ENCODE measurements at regions not wholly inside any gene's neighbourhood (a gene's known extent, or its start where the extent isn't known, plus 50 kb on each side); places are given as distances from the start of the nearest gene placed in this dataset.
"Not testable (repeated sequence)": the region's sequence is repeated elsewhere in the genome, so short reads cannot be mapped to it uniquely, and the experiment has no call there.

DNA sequence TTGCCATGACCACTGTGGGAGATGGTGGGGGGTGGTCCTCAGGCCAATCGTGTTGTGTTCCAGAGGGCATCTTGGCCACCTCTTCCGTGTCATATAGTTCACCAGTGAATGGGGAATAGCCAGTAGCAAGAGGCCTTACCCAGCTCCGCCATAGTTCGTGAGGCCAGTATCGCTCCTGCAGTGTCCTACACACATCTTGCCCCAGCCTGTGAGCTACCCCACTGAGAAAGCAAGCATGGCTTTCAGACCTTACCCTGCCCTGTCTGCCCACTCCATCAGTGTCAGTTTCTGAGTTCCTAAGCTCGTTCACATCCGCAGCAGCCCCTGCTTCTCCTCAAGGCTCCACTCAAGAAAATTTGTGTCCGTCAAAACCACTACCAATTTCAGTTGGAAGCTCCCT lies 586.0 kb upstream of the PABPC5 start:
- H3K4me2 ChIP-seq; H3K9me2 ChIP-seq (ENCODE audit: insufficient read depth); H4K20me1 ChIP-seq (replicated peaks; ENCODE audit: insufficient read depth); H2AFZ ChIP-seq; H3K4me3 ChIP-seq; H3K9me3 Mint-ChIP-seq; H3K4me1 ChIP-seq (ENCODE audit: insufficient read depth); H3K27ac Mint-ChIP-seq; H3K79me2 ChIP-seq (replicated peaks; ENCODE audit: insufficient read depth); ATAC-seq; H3K36me3 ChIP-seq (ENCODE audit: insufficient read depth); H3K4me3 Mint-ChIP-seq; H3F3A ChIP-seq (replicated peaks; ENCODE audit: low read depth); H3K27me3 ChIP-seq (ENCODE audit: insufficient read depth); H3K36me3 Mint-ChIP-seq (ENCODE audit: low read depth); DNase-seq (ENCODE audit: low spot score); H3K27me3 Mint-ChIP-seq (ENCODE audit: insufficient read depth, low read depth, poor library complexity); H3K27ac ChIP-seq (ENCODE audit: low read depth); H3K4me1 Mint-ChIP-seq: not testable (repeated sequence)

DNA sequence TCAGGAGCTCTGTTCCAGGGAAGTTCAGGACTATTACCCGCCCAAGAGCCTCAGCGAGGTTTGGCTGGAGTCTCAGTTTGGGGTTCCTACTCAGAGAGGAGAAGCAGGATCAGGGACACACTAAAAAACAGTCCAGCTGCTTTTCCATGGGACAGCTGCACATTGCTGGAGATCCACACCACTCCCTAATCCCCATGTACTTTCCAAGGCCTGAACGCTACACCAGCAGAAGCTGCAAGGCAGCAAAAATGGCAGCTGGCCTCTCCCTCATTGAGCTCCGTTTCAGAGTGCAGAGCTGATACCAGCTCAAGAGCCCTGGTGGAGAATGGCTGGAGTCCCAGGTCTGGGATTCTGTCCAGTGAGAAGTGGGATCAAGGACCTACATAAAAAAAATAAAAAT lies 551.2 kb upstream of the PABPC5 start:
- Mint-ChIP-seq H3K4me3 (no peak overlapping the region), H3K36me3 (ENCODE audit: low read depth) (peaks cover 3% of the 10 kb centered on the region; the same call in 1 of the 3 replicates), H3K27ac (no peak overlapping the region), H3K9me3 (peaks cover 7% of the 10 kb centered on the region), H3K27me3 (ENCODE audit: insufficient read depth, low read depth, poor library complexity) (no peaks in the 10 kb centered on the region), H3K4me1 (no peaks in the 10 kb centered on the region)
- Histone ChIP-seq H3K4me3 (no peak overlapping the region), H3K27me3 (ENCODE audit: insufficient read depth) (no peaks in the 10 kb centered on the region), H4K20me1 (replicated peaks; ENCODE audit: insufficient read depth) (no peaks in the 10 kb centered on the region), H3K36me3 (ENCODE audit: insufficient read depth) (no peaks in the 10 kb centered on the region), H2AFZ (no peak overlapping the region), H3K9me2 (ENCODE audit: insufficient read depth) (no peaks in the 10 kb centered on the region), H3F3A (replicated peaks; ENCODE audit: low read depth) (no peaks in the 10 kb centered on the region), H3K4me2 (no peak overlapping the region), H3K4me1 (ENCODE audit: insufficient read depth) (no peaks in the 10 kb centered on the region), H3K79me2 (replicated peaks; ENCODE audit: insufficient read depth) (no peaks in the 10 kb centered on the region), H3K27ac (ENCODE audit: low read depth) (no peak overlapping the region)
- ATAC-seq (no peak), DNase-seq (ENCODE audit: low spot score) (no peak)
- TF ChIP-seq, protein P1, sequence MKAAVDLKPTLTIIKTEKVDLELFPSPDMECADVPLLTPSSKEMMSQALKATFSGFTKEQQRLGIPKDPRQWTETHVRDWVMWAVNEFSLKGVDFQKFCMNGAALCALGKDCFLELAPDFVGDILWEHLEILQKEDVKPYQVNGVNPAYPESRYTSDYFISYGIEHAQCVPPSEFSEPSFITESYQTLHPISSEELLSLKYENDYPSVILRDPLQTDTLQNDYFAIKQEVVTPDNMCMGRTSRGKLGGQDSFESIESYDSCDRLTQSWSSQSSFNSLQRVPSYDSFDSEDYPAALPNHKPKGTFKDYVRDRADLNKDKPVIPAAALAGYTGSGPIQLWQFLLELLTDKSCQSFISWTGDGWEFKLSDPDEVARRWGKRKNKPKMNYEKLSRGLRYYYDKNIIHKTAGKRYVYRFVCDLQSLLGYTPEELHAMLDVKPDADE (IDR thresholded peaks at IDR 0.05), result no peak
- no peak for TF ChIP-seq POLR2AphosphoS5 (IDR thresholded peaks at IDR 0.05; ENCODE audit: low read depth)
- no peak for TF ChIP-seq JUNB (IDR thresholded peaks at IDR 0.05; ENCODE audit: unreplicated experiment)
- TF ChIP-seq EZH2phosphoT487 (IDR thresholded peaks at IDR 0.05; ENCODE audit: unreplicated experiment), result no peak
- TF ChIP-seq, protein P2, sequence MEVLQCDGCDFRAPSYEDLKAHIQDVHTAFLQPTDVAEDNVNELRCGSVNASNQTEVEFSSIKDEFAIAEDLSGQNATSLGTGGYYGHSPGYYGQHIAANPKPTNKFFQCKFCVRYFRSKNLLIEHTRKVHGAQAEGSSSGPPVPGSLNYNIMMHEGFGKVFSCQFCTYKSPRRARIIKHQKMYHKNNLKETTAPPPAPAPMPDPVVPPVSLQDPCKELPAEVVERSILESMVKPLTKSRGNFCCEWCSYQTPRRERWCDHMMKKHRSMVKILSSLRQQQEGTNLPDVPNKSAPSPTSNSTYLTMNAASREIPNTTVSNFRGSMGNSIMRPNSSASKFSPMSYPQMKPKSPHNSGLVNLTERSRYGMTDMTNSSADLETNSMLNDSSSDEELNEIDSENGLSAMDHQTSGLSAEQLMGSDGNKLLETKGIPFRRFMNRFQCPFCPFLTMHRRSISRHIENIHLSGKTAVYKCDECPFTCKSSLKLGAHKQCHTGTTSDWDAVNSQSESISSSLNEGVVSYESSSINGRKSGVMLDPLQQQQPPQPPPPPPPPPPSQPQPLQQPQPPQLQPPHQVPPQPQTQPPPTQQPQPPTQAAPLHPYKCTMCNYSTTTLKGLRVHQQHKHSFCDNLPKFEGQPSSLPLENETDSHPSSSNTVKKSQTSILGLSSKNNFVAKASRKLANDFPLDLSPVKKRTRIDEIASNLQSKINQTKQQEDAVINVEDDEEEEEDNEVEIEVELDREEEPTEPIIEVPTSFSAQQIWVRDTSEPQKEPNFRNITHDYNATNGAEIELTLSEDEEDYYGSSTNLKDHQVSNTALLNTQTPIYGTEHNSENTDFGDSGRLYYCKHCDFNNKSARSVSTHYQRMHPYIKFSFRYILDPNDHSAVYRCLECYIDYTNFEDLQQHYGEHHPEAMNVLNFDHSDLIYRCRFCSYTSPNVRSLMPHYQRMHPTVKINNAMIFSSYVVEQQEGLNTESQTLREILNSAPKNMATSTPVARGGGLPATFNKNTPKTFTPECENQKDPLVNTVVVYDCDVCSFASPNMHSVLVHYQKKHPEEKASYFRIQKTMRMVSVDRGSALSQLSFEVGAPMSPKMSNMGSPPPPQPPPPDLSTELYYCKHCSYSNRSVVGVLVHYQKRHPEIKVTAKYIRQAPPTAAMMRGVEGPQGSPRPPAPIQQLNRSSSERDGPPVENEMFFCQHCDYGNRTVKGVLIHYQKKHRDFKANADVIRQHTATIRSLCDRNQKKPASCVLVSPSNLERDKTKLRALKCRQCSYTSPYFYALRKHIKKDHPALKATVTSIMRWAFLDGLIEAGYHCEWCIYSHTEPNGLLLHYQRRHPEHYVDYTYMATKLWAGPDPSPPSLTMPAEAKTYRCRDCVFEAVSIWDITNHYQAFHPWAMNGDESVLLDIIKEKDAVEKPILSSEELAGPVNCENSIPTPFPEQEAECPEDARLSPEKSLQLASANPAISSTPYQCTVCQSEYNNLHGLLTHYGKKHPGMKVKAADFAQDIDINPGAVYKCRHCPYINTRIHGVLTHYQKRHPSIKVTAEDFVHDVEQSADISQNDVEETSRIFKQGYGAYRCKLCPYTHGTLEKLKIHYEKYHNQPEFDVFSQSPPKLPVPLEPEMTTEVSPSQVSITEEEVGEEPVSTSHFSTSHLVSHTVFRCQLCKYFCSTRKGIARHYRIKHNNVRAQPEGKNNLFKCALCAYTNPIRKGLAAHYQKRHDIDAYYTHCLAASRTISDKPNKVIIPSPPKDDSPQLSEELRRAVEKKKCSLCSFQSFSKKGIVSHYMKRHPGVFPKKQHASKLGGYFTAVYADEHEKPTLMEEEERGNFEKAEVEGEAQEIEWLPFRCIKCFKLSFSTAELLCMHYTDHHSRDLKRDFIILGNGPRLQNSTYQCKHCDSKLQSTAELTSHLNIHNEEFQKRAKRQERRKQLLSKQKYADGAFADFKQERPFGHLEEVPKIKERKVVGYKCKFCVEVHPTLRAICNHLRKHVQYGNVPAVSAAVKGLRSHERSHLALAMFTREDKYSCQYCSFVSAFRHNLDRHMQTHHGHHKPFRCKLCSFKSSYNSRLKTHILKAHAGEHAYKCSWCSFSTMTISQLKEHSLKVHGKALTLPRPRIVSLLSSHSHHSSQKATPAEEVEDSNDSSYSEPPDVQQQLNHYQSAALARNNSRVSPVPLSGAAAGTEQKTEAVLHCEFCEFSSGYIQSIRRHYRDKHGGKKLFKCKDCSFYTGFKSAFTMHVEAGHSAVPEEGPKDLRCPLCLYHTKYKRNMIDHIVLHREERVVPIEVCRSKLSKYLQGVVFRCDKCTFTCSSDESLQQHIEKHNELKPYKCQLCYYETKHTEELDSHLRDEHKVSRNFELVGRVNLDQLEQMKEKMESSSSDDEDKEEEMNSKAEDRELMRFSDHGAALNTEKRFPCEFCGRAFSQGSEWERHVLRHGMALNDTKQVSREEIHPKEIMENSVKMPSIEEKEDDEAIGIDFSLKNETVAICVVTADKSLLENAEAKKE (CRISPR knock-in tag; IDR thresholded peaks at IDR 0.05), result no peak
- no peak for TF ChIP-seq NANOG (IDR thresholded peaks at IDR 0.05; ENCODE audit: borderline replicate concordance)
- TF ChIP-seq, protein P3, sequence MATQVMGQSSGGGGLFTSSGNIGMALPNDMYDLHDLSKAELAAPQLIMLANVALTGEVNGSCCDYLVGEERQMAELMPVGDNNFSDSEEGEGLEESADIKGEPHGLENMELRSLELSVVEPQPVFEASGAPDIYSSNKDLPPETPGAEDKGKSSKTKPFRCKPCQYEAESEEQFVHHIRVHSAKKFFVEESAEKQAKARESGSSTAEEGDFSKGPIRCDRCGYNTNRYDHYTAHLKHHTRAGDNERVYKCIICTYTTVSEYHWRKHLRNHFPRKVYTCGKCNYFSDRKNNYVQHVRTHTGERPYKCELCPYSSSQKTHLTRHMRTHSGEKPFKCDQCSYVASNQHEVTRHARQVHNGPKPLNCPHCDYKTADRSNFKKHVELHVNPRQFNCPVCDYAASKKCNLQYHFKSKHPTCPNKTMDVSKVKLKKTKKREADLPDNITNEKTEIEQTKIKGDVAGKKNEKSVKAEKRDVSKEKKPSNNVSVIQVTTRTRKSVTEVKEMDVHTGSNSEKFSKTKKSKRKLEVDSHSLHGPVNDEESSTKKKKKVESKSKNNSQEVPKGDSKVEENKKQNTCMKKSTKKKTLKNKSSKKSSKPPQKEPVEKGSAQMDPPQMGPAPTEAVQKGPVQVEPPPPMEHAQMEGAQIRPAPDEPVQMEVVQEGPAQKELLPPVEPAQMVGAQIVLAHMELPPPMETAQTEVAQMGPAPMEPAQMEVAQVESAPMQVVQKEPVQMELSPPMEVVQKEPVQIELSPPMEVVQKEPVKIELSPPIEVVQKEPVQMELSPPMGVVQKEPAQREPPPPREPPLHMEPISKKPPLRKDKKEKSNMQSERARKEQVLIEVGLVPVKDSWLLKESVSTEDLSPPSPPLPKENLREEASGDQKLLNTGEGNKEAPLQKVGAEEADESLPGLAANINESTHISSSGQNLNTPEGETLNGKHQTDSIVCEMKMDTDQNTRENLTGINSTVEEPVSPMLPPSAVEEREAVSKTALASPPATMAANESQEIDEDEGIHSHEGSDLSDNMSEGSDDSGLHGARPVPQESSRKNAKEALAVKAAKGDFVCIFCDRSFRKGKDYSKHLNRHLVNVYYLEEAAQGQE (IDR thresholded peaks at IDR 0.05; ENCODE audit: unreplicated experiment), result no peak
- TF ChIP-seq ZNF331 (CRISPR knock-in tag; IDR thresholded peaks at IDR 0.05; ENCODE audit: low read depth), result no peak

DNA sequence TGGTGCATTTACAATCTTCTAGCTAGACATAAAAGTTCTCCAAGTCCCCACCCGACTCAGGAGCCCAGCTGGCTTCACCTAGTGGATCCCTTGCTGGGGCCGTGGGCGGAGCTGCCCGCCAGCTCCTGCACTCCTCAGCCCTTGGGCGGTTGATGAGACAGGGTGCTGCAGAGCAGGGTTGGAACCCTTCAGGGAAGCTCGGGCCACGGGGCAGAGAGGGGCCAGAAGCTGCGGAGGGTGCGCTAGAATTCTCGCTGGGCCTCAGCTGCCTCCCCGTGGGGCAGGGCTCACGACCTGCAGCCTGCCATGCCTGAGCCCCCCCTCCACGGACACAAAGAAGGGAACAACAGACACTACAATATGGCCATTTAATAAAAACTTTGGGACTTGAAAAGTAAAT lies 519.8 kb upstream of the PABPC5 start:
- H3K4me2 ChIP-seq; ATAC-seq; H3F3A ChIP-seq (replicated peaks; ENCODE audit: low read depth); H3K4me1 ChIP-seq (ENCODE audit: insufficient read depth); H3K36me3 Mint-ChIP-seq (ENCODE audit: low read depth); H3K9me2 ChIP-seq (ENCODE audit: insufficient read depth); H3K27me3 ChIP-seq (ENCODE audit: insufficient read depth); H3K79me2 ChIP-seq (replicated peaks; ENCODE audit: insufficient read depth); H3K4me3 ChIP-seq; H4K20me1 ChIP-seq (replicated peaks; ENCODE audit: insufficient read depth); H3K27ac Mint-ChIP-seq; H3K4me1 Mint-ChIP-seq; H3K36me3 ChIP-seq (ENCODE audit: insufficient read depth); H3K9me3 Mint-ChIP-seq; H3K27me3 Mint-ChIP-seq (ENCODE audit: insufficient read depth, low read depth, poor library complexity); DNase-seq (ENCODE audit: low spot score); H3K4me3 Mint-ChIP-seq; H3K27ac ChIP-seq (ENCODE audit: low read depth); H2AFZ ChIP-seq: not testable (repeated sequence)

Measured in GM23338 (cell line).